ENCODE measurements at regions not wholly inside any gene's neighbourhood (a gene's known extent, or its start where the extent isn't known, plus 50 kb on each side); places are given as distances from the start of the nearest gene placed in this dataset.

DNA sequence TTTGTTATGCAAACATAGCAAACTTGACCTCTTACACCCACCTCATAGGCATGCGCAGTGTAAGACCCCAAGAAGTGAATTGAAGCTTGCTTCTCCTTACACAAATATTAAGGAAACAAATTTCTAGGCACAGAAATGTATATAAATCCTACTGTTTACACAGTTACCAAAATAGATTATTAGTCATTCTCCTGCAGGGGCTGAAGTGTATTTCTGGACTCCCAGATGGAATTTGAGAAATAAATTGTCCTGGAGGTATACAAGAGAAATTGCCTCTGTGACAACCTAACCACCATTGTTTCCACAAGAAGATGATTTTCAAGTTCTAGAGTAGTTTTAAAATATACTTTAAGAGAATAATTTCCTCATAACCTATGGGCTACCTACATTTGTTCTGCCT, 656.0 kb upstream of the MDGA2 start:
- no peak overlapping the region for H3K27ac ChIP-seq (ENCODE audit: extremely low read depth, low read depth, low read length)
- no peak overlapping the region for H3K4me3 ChIP-seq (ENCODE audit: low read depth, low read length)
- H3K36me3 ChIP-seq (ENCODE audit: control insufficient read depth in 2 of 2, insufficient read depth in 1 of 2, low read length in 2 of 2): no peaks in the 10 kb centered on the region
- ChIA-PET POLR2A (no interaction called here), CTCF (no interaction called here)
- no peak for TF ChIP-seq ZBTB1 (tag by site-specific recombination; IDR thresholded peaks at IDR 0.05)
- TF ChIP-seq KLF9 (tag by site-specific recombination; IDR thresholded peaks at IDR 0.05; ENCODE audit: low read depth): no peak
- TF ChIP-seq SP3 (tag by site-specific recombination; IDR thresholded peaks at IDR 0.05): no peak
- no peak for TF ChIP-seq ZNF10 (tag by site-specific recombination; IDR thresholded peaks at IDR 0.05)
- H3K9me3 ChIP-seq (ENCODE audit: control insufficient read depth, insufficient read depth, low read depth, low read length): no peaks in the 10 kb centered on the region
- no peaks in the 10 kb centered on the region for H3K4me1 ChIP-seq (ENCODE audit: control insufficient read depth, insufficient read depth, low read length)

GRCh38 chr14:48325486-48325885, 650.1 kb upstream of the MDGA2 start:
- TF ChIP-seq ZNF2 (tag by site-specific recombination; IDR thresholded peaks at IDR 0.05): no peak
- TF ChIP-seq ZFP3 (tag by site-specific recombination; IDR thresholded peaks at IDR 0.05; ENCODE audit: low read depth): no peak
- TF ChIP-seq BCL6B (tag by site-specific recombination; IDR thresholded peaks at IDR 0.05): no peak
- TF ChIP-seq, protein P1, sequence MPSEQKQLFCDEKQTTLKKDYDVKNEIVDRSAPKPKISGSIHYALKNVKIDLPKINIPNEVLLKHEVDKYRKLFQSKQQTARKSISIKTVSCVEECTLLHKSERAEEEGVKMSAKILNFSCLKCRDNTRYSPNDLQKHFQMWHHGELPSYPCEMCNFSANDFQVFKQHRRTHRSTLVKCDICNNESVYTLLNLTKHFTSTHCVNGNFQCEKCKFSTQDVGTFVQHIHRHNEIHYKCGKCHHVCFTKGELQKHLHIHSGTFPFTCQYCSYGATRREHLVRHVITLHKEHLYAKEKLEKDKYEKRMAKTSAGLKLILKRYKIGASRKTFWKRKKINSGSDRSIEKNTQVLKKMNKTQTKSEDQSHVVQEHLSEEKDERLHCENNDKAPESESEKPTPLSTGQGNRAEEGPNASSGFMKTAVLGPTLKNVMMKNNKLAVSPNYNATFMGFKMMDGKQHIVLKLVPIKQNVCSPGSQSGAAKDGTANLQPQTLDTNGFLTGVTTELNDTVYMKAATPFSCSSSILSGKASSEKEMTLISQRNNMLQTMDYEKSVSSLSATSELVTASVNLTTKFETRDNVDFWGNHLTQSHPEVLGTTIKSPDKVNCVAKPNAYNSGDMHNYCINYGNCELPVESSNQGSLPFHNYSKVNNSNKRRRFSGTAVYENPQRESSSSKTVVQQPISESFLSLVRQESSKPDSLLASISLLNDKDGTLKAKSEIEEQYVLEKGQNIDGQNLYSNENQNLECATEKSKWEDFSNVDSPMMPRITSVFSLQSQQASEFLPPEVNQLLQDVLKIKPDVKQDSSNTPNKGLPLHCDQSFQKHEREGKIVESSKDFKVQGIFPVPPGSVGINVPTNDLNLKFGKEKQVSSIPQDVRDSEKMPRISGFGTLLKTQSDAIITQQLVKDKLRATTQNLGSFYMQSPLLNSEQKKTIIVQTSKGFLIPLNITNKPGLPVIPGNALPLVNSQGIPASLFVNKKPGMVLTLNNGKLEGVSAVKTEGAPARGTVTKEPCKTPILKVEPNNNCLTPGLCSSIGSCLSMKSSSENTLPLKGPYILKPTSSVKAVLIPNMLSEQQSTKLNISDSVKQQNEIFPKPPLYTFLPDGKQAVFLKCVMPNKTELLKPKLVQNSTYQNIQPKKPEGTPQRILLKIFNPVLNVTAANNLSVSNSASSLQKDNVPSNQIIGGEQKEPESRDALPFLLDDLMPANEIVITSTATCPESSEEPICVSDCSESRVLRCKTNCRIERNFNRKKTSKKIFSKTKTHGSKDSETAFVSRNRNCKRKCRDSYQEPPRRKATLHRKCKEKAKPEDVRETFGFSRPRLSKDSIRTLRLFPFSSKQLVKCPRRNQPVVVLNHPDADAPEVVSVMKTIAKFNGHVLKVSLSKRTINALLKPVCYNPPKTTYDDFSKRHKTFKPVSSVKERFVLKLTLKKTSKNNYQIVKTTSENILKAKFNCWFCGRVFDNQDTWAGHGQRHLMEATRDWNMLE (tag by site-specific recombination; conservative IDR thresholded peaks at IDR 0.05; ENCODE audit: low read depth): no peak
- no peak for TF ChIP-seq ZNF292 (tag by site-specific recombination; IDR thresholded peaks at IDR 0.05; ENCODE audit: borderline replicate concordance, low read depth)
- TF ChIP-seq KLF10 (tag by site-specific recombination; IDR thresholded peaks at IDR 0.05): no peak
- TF ChIP-seq ZFP69B (tag by site-specific recombination; IDR thresholded peaks at IDR 0.05): no peak
- TF ChIP-seq ZNF175 (tag by site-specific recombination; IDR thresholded peaks at IDR 0.05): no peak
- TF ChIP-seq INSM2 (tag by site-specific recombination; IDR thresholded peaks at IDR 0.05): no peak
- no peak for TF ChIP-seq OSR2 (tag by site-specific recombination; IDR thresholded peaks at IDR 0.05)
- no peak for TF ChIP-seq ZNF596 (tag by site-specific recombination; IDR thresholded peaks at IDR 0.05)
- no peak for TF ChIP-seq ZNF433 (tag by site-specific recombination; IDR thresholded peaks at IDR 0.05; ENCODE audit: low read depth)
- no peak for TF ChIP-seq ZNF555 (tag by site-specific recombination; conservative IDR thresholded peaks at IDR 0.05)
- TF ChIP-seq, protein P2, sequence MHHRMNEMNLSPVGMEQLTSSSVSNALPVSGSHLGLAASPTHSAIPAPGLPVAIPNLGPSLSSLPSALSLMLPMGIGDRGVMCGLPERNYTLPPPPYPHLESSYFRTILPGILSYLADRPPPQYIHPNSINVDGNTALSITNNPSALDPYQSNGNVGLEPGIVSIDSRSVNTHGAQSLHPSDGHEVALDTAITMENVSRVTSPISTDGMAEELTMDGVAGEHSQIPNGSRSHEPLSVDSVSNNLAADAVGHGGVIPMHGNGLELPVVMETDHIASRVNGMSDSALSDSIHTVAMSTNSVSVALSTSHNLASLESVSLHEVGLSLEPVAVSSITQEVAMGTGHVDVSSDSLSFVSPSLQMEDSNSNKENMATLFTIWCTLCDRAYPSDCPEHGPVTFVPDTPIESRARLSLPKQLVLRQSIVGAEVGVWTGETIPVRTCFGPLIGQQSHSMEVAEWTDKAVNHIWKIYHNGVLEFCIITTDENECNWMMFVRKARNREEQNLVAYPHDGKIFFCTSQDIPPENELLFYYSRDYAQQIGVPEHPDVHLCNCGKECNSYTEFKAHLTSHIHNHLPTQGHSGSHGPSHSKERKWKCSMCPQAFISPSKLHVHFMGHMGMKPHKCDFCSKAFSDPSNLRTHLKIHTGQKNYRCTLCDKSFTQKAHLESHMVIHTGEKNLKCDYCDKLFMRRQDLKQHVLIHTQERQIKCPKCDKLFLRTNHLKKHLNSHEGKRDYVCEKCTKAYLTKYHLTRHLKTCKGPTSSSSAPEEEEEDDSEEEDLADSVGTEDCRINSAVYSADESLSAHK (tag by site-specific recombination; IDR thresholded peaks at IDR 0.05): no peak
- TF ChIP-seq ZNF654 (tag by site-specific recombination; IDR thresholded peaks at IDR 0.05; ENCODE audit: low read depth): no peak
- TF ChIP-seq ZNF311 (tag by site-specific recombination; IDR thresholded peaks at IDR 0.05; ENCODE audit: borderline replicate concordance): no peak
- TF ChIP-seq ZSCAN23 (tag by site-specific recombination; IDR thresholded peaks at IDR 0.05): no peak
- TF ChIP-seq ZNF404 (tag by site-specific recombination; IDR thresholded peaks at IDR 0.05): no peak
- no peak for TF ChIP-seq ZNF223 (tag by site-specific recombination; IDR thresholded peaks at IDR 0.05)

More at GRCh38 chr14:48325486-48325885, 650.1 kb upstream of the MDGA2 start:
- CTCF ChIA-PET: no interaction called here
- POLR2A ChIA-PET: no interaction called here
- Histone ChIP-seq H3K27ac (ENCODE audit: extremely low read depth, low read depth, low read length) (no peak overlapping the region), H3K9me3 (ENCODE audit: control insufficient read depth, insufficient read depth, low read depth, low read length) (no peaks in the 10 kb centered on the region), H3K4me3 (ENCODE audit: low read depth, low read length) (no peak overlapping the region), H3K4me1 (ENCODE audit: control insufficient read depth, insufficient read depth, low read length) (no peaks in the 10 kb centered on the region), H3K36me3 (ENCODE audit: control insufficient read depth in 2 of 2, insufficient read depth in 1 of 2, low read length in 2 of 2) (no peaks in the 10 kb centered on the region)
